IPS-15b (cell line): ENCODE measurements at regions not wholly inside any gene's neighbourhood (a gene's known extent, or its start where the extent isn't known, plus 50 kb on each side); places are given as distances from the start of the nearest gene placed in this dataset.

Experiments used
- H3K27me3 ChIP-seq: one replicate; pipeline ENCODE4 v1.6.1; 2013; ENCODE audit warnings: low read length; ENCODE audit not compliant: control insufficient read depth, insufficient read depth
- H3K36me3 ChIP-seq: one replicate; pipeline ENCODE4 v1.6.1; 2013; ENCODE audit warnings: low read length; ENCODE audit not compliant: control insufficient read depth, insufficient read depth
- H3K4me1 ChIP-seq: one replicate; pipeline ENCODE4 v1.6.1; 2013; ENCODE audit warnings: mild to moderate bottlenecking, low read length; ENCODE audit not compliant: control insufficient read depth, insufficient read depth
- H3K4me3 ChIP-seq: one replicate; pipeline ENCODE4 v1.5.1; 2013; ENCODE audit warnings: low read depth, low read length
- H3K9ac ChIP-seq: one replicate; pipeline ENCODE4 v1.6.1; 2013; ENCODE audit warnings: low read depth, mild to moderate bottlenecking, low read length
- H3K9me3 ChIP-seq: one replicate; pipeline ENCODE4 v1.6.1; 2013; ENCODE audit warnings: mild to moderate bottlenecking, low read length; ENCODE audit not compliant: control insufficient read depth, insufficient read depth

DNA sequence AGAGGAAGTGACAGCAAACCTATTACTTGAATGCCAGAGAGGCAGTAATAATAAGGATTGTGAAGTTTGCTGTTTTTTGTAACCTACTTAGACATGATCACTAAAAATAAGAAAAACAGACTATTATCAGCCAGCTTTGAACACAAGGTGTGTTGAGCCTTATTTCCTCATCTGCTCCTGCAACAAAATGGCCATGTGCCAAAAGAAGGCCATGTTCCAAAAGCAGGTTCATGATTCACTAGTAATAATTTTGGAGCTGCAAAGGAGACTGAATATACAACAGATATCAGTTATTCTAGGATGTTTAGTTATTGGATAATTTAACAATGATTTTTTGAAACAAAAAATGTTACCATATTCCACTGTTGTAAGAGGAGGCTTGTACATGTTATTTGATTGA, 578.7 kb downstream of the SQOR start:
- H3K27me3 ChIP-seq: no peaks in the 10 kb centered on the region
- no peaks in the 10 kb centered on the region for H3K4me1 ChIP-seq
- H3K4me3 ChIP-seq: no peak overlapping the region
- no peaks in the 10 kb centered on the region for H3K36me3 ChIP-seq
- no peak overlapping the region for H3K9ac ChIP-seq
- no peaks in the 10 kb centered on the region for H3K9me3 ChIP-seq

DNA sequence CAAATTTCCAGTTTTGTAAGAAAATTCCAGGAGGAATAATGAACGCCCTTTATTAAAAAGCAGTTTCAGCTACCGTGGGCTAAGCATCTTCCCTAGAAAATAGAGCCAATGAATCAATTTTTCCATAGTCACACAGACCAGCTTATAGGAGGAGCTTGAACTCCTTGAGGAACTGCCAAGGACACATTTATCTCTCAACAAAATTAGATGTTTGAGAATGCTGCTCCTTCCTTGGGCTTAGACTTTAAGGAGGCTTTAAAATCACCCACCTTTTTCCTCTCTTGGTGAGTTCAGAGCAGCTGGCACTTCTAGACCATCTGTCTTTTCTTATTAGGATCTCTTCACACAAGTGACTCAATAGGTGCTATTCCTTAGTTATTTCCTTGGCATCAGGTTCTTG, 588.0 kb downstream of the SQOR start:
- Histone ChIP-seq H3K4me3 (no peak overlapping the region), H3K27me3 (no peaks in the 10 kb centered on the region), H3K9me3 (no peaks in the 10 kb centered on the region), H3K4me1 (no peaks in the 10 kb centered on the region), H3K36me3 (no peaks in the 10 kb centered on the region), H3K9ac (no peak overlapping the region)

DNA sequence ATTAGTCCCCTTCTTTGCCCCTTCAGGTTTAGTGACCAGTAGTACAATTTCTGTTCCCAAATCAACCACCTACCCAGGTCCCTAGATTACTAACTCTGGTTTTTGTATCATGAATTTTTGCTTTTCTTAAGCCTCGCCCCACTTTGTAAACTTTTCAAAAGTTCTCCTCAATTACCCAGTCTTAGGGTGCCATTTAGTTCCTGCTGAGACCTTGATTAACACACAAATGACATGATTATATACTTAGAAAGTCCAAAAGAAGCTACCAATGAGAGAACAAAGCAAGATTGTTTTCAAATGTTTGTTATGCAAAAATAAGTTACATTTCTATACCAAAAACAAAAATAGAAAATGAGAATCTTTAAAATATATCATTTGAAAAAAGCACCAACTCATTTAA, 594.4 kb downstream of the SQOR start:
- H3K4me1 ChIP-seq: peaks cover 14% of the 10 kb centered on the region
- H3K27me3 ChIP-seq: no peaks in the 10 kb centered on the region
- H3K4me3 ChIP-seq: no peak overlapping the region
- no peak overlapping the region for H3K9ac ChIP-seq
- H3K9me3 ChIP-seq: no peaks in the 10 kb centered on the region
- H3K36me3 ChIP-seq: no peaks in the 10 kb centered on the region

DNA sequence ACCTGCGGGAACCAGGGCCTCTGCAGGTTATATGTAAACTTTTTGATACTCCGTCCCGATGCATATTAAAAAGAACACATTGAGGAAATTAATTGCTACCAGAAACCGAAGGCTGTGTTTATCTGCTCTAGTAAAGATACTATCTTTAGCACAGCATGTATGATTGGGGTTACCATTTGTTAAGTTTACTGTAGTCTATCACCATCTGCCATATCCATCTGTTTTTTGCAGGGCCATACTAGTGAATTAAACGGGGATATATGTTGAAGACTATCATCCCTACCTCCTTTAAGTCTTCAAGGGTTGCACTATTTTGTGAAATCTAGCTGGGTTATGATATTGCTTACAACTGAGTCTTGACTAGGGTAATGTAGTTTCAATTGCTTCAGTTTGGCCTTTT, 597.0 kb downstream of the SQOR start:
- Histone ChIP-seq H3K4me1 (peaks cover 14% of the 10 kb centered on the region), H3K36me3 (no peaks in the 10 kb centered on the region), H3K4me3 (no peak overlapping the region), H3K9ac (no peak overlapping the region), H3K27me3 (no peaks in the 10 kb centered on the region), H3K9me3 (no peaks in the 10 kb centered on the region)

DNA sequence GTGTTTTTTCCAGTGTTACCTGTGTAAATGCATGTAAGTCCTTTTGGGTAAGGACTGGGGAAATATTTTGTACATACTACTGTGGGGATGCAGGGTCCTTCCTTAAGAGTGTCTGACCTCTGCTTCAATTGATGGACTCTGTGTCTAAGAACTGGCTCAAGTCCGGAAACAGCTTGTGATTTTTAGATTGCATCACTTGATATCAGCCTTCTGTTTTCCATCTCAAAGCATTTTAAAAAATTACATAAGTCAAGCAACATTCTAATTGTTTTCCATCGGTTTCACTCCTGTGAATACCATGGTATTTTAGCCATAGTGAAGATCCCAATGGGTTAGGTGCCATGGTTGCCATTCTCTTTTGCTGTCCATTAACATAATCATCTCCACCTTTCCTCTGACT, 597.6 kb downstream of the SQOR start:
- no peak overlapping the region for H3K4me3 ChIP-seq
- peaks cover 14% of the 10 kb centered on the region for H3K4me1 ChIP-seq
- no peaks in the 10 kb centered on the region for H3K9me3 ChIP-seq
- H3K36me3 ChIP-seq: no peaks in the 10 kb centered on the region
- no peak overlapping the region for H3K9ac ChIP-seq
- no peaks in the 10 kb centered on the region for H3K27me3 ChIP-seq

DNA sequence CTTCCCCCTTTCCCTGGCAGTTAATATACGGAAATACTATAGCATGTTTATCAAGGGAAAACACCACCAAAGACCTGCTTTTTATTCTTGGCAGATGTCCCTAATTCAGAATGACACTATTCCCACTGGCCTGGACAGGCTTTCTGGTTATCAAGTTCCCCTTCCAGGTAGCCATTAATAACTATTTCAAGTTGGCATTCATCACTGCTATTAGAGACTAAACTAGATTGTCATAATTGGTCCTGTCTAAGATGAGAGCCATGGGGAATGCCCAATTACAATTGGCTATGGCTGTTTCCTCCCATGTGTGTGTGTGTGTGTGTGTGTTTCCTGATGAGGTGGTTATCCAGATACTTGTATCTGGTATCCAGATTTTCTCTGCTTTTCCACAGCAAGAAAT, 608.1 kb downstream of the SQOR start:
- H3K4me3 ChIP-seq: no peak overlapping the region

DNA sequence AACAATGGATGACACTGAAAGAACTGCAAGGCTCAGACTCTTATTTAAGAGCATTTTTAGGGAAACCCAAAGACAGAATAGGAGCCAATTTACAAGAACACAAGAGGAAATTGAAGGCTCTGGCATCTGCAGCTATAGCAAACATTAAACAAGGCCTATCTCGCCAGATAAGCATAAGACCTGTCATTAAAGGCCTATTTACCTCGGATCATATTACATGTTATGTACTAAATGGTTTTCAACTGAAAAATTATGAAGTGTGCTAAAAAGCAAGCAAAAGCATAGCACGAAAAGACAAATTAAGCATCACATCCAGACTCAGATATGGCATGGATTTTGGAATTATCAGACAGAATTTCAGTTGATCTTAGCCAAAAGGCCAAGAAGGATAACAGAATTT, 617.1 kb downstream of the SQOR start:
- H3K9ac ChIP-seq: no peak overlapping the region
- H3K4me1 ChIP-seq: peaks cover 4% of the 10 kb centered on the region
- H3K27me3 ChIP-seq: no peaks in the 10 kb centered on the region
- no peaks in the 10 kb centered on the region for H3K9me3 ChIP-seq
- H3K36me3 ChIP-seq: no peaks in the 10 kb centered on the region
- H3K4me3 ChIP-seq: no peak overlapping the region

More for the DNA sequence above, 608.1 kb downstream of the SQOR start:
- Histone ChIP-seq H3K27me3 (no peaks in the 10 kb centered on the region), H3K36me3 (no peaks in the 10 kb centered on the region), H3K4me1 (peaks cover 7% of the 10 kb centered on the region), H3K9me3 (no peaks in the 10 kb centered on the region), H3K9ac (no peak overlapping the region)

DNA sequence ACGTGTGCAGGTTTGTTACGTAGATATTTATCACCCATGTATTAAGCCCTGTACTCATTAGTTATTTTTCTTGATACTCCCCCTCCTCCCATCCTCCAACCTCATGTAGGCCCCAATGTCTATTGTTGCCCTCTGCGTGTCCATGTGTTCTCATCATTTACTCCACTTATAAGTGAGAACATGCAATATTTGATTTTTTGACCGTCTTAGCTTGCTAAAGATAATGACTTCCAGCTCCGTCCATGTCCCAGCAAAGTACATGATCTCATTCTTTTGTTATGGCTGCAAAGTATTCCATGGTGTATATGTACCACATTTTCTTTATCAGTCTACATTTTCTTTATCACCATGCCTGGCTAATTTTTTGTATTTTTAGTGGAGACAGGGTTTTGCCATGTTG, 623.2 kb downstream of the SQOR start:
- H3K27me3 ChIP-seq: no peaks in the 10 kb centered on the region
- no peaks in the 10 kb centered on the region for H3K36me3 ChIP-seq
- H3K4me3 ChIP-seq: no peak overlapping the region
- no peak overlapping the region for H3K9ac ChIP-seq
- H3K9me3 ChIP-seq: no peaks in the 10 kb centered on the region
- peaks cover 1% of the 10 kb centered on the region for H3K4me1 ChIP-seq

DNA sequence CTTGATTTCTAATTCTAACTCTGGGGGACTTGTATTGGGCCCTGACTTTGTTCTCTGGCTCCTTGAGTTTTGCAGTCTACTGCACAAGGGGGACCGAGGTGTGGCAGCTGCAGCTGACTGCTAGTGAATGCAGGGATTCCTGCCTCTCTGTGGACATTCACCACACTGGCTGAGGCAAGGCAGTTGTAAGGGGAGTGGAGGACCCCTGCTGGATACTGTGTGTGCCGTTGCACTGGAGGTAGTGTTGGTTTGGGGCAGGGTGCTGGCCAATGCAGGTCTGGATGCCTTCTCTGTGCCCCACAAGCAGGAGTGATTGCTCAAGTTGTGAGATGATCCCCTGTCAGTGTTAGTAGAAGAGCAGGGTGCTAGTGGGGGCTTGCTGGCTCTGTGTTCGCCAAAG, 626.1 kb downstream of the SQOR start:
- no peaks in the 10 kb centered on the region for H3K36me3 ChIP-seq
- no peak overlapping the region for H3K4me3 ChIP-seq
- H3K27me3 ChIP-seq: no peaks in the 10 kb centered on the region
- H3K9ac ChIP-seq: no peak overlapping the region
- no peaks in the 10 kb centered on the region for H3K4me1 ChIP-seq
- no peaks in the 10 kb centered on the region for H3K9me3 ChIP-seq

DNA sequence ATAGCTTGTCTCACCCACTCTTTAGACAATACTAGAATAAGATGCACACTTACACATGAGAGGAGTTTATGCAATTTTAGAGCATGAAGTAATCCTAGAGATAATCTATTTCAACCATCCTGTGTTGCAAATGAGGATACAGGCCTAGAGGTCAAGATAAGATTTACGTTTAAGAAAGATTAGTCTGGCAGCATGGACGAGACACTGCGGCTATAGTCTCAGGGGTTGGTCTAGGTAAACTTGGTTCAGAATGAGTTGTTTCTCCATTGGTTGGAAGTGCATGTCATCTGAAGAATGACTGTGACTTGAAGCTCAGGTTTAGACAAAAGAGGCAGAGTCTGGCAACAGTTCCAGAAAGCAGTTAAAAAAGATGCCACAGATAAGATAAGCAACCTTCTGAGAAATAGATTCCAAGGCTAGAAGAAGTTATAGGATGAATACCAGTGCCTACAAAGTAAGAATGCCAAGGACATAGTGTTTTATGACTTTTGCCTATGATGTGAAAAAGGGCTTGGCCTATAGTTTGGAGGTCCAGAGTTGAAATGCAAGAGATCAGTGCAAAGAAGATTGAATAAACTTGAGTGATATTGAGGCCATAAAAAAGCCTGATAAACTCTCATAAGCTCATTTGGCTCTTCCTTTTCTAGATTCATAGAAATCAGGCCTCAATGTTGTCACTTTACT, 631.0 kb downstream of the SQOR start:
- Histone ChIP-seq H3K27me3 (no peaks in the 10 kb centered on the region), H3K4me1 (no peaks in the 10 kb centered on the region), H3K9me3 (no peaks in the 10 kb centered on the region), H3K4me3 (no peak overlapping the region), H3K9ac (no peak overlapping the region), H3K36me3 (no peaks in the 10 kb centered on the region)

DNA sequence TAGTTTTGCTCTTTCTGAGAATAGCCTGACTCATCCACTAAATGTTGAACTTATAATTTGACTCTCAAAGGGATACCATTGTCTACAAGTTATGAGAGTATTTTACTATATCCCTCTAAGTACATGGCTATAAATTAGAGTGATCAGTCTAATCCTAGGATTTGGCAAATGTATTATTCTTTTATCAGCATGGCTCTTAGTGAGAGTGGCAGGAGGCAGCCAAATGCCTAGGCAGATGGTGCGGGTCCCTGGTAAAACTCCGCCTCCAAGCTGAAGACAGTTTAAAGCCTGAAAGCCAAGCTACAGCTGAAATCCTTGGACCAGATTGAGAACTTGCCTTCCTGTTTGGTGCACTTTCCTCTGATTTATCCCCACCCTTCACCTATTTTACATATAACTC, 631.8 kb downstream of the SQOR start:
- Histone ChIP-seq H3K9ac (no peak overlapping the region), H3K4me3 (no peak overlapping the region), H3K27me3 (no peaks in the 10 kb centered on the region), H3K36me3 (no peaks in the 10 kb centered on the region), H3K9me3 (no peaks in the 10 kb centered on the region), H3K4me1 (no peaks in the 10 kb centered on the region)

DNA sequence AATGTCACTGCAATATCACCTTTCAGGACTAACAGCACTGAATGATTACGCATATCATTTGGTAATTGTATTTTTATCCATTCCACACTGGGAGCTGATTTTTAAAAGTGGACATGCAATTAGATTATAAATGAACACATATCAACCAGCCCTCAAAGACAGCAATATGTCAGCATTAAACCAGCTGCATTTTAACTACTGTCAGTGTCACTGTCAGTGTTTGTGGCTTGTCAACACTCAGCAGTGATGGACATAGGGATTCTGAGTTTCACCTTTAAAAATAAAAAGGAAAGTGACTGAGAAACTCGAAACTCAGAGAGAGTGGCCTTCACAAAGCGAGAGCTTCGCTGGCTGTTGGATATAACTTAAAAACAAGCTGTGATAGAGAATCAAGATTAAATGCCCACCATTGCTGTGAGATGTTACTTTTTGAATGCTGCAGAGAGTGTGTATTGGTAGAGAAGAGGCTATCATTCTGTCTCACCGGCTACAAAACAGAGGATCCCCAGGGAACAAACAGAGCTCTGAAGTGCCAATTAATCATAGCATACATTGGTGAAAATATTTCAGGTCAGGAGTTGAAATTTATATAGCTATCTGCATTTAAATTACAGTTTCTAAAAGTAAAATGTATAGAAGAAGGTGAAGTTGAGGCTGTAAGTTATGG, 635.8 kb downstream of the SQOR start:
- Histone ChIP-seq H3K9me3 (no peaks in the 10 kb centered on the region), H3K4me3 (no peak overlapping the region), H3K36me3 (no peaks in the 10 kb centered on the region), H3K4me1 (no peaks in the 10 kb centered on the region), H3K27me3 (no peaks in the 10 kb centered on the region), H3K9ac (no peak overlapping the region)
